ENCODE measurements at regions not wholly inside any gene's neighbourhood (a gene's known extent, or its start where the extent isn't known, plus 50 kb on each side); places are given as distances from the start of the nearest gene placed in this dataset.

DNA sequence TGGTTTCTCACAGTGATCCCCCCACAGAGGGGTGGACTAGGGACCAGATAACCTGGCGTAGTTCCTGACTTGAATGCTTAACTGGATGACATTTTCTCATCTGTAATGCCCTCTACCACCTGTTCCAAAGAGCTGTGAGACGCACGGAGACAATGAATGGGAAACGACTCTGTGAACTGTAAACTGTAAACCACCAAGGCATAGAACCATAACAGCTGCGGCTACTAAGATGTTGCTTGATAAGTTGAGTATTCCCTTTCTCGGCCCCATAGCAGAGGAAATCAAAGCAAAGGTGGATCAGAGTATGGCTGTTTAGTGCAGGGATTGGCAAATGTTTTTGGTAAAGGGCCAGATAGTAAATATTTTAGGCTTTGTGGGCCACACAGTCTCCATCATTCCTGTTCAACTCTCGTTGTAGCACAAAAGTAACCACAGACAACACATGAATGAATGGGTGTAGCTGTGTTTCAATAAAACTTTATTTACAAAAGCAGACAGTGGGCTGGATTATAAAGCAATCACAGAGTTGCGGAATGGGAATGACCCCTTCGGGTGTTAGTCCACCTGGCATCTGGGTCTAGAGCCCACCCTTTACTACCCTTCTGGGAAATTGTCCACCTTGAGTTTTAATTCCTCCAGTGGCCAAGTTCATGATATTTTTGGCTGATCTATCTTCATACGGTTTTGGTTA, 315.2 kb downstream of the RPS6KC1 start:
- TF ChIP-seq POLR2A (IDR thresholded peaks at IDR 0.05; ENCODE audit: low read depth, low read length) (no peak), CHD1 (IDR thresholded peaks at IDR 0.05; ENCODE audit: low read depth, low read length) (no peak), RCOR1 (IDR thresholded peaks at IDR 0.05; ENCODE audit: insufficient replicate concordance, low read length) (no peak), RAD21 (IDR thresholded peaks at IDR 0.05; ENCODE audit: low read length) (no peak), BHLHE40 (IDR thresholded peaks at IDR 0.05; ENCODE audit: low read depth, low read length) (no peak), RFX5 (IDR thresholded peaks at IDR 0.05; ENCODE audit: low read depth, low read length) (no peak)
- TF ChIP-seq, protein P1, sequence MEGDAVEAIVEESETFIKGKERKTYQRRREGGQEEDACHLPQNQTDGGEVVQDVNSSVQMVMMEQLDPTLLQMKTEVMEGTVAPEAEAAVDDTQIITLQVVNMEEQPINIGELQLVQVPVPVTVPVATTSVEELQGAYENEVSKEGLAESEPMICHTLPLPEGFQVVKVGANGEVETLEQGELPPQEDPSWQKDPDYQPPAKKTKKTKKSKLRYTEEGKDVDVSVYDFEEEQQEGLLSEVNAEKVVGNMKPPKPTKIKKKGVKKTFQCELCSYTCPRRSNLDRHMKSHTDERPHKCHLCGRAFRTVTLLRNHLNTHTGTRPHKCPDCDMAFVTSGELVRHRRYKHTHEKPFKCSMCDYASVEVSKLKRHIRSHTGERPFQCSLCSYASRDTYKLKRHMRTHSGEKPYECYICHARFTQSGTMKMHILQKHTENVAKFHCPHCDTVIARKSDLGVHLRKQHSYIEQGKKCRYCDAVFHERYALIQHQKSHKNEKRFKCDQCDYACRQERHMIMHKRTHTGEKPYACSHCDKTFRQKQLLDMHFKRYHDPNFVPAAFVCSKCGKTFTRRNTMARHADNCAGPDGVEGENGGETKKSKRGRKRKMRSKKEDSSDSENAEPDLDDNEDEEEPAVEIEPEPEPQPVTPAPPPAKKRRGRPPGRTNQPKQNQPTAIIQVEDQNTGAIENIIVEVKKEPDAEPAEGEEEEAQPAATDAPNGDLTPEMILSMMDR (conservative IDR thresholded peaks at IDR 0.05; ENCODE audit: low read depth, low read length), result no peak

All from IMR-90 (cell line).